RWPE2 (cell line): ENCODE measurements at regions not wholly inside any gene's neighbourhood (a gene's known extent, or its start where the extent isn't known, plus 50 kb on each side); places are given as distances from the start of the nearest gene placed in this dataset.

Experiments
- ATAC-seq: fragments of 200-7000 bp; cut with Tn5 transposase; 3 replicates; pipeline ENCODE4 v1.9.1; 2021; ENCODE audit warnings: low read depth
- DNase-seq: peaks from one replicate; pipeline ENCODE4 v3.0.0-alpha.2; 2020; ENCODE audit warnings: low spot score
- H3K27ac ChIP-seq: fragments of 450-650 bp; 2 replicates; pipeline ENCODE4 v1.5.1; 2017; ENCODE audit warnings: mild to moderate bottlenecking; ENCODE audit not compliant: poor library complexity, severe bottlenecking
- H3K27me3 ChIP-seq: fragments of 250-450 bp; sonication (Bioruptor Pico); 2 replicates; pipeline ENCODE4 v1.5.1; 2021; ENCODE audit warnings: mild to moderate bottlenecking, moderate library complexity; ENCODE audit not compliant: insufficient read depth, poor library complexity, severe bottlenecking
- H3K36me3 ChIP-seq: fragments of 250-450 bp; sonication (Bioruptor Pico); 2 replicates; pipeline ENCODE4 v1.5.1; 2020; ENCODE audit warnings: low read depth, mild to moderate bottlenecking, moderate library complexity
- H3K4me1 ChIP-seq: fragments of 250-450 bp; sonication (Bioruptor Pico); 2 replicates; pipeline ENCODE4 v1.5.1; 2021; ENCODE audit warnings: mild to moderate bottlenecking, moderate library complexity; ENCODE audit not compliant: insufficient read depth, poor library complexity, severe bottlenecking
- H3K4me3 ChIP-seq: fragments of 250-450 bp; sonication (Bioruptor Pico); 2 replicates; pipeline ENCODE4 v1.5.1; 2021; ENCODE audit warnings: mild to moderate bottlenecking, moderate library complexity; ENCODE audit not compliant: severe bottlenecking
- H3K9me3 ChIP-seq: fragments of 250-450 bp; sonication (Bioruptor Pico); 2 replicates; pipeline ENCODE4 v1.5.1; 2021; ENCODE audit warnings: mild to moderate bottlenecking, moderate library complexity; ENCODE audit not compliant: severe bottlenecking
- TF ChIP-seq, protein P1 (sequence below): fragments of 450-650 bp; IDR thresholded peaks from one replicate; pipeline ENCODE4 v1.5.1; 2017; ENCODE audit warnings: mild to moderate bottlenecking, moderate library complexity; ENCODE audit not compliant: poor library complexity, severe bottlenecking

DNA sequence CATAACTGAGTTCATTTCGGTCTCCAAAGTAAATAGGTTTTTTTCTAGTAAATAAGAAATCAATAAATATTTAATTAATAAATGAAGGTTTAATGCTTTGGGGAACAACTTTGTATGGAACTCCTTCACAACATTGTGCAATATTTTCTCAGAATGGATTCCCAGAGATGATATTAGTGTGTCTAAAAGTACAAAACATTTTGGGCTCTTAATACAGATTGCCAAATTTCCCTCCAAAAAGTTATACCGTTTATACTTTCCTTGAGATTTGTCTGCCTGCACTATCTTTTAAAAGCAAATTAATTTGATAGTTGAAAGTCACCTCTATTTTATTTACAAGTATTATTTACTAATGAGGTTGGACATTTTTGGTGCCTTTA is 151.8 kb downstream of the FAM161A start:
- no peak for DNase-seq
- TF ChIP-seq, protein P1, sequence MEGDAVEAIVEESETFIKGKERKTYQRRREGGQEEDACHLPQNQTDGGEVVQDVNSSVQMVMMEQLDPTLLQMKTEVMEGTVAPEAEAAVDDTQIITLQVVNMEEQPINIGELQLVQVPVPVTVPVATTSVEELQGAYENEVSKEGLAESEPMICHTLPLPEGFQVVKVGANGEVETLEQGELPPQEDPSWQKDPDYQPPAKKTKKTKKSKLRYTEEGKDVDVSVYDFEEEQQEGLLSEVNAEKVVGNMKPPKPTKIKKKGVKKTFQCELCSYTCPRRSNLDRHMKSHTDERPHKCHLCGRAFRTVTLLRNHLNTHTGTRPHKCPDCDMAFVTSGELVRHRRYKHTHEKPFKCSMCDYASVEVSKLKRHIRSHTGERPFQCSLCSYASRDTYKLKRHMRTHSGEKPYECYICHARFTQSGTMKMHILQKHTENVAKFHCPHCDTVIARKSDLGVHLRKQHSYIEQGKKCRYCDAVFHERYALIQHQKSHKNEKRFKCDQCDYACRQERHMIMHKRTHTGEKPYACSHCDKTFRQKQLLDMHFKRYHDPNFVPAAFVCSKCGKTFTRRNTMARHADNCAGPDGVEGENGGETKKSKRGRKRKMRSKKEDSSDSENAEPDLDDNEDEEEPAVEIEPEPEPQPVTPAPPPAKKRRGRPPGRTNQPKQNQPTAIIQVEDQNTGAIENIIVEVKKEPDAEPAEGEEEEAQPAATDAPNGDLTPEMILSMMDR = no peak
- Histone ChIP-seq H3K4me1 (no peaks in the 10 kb centered on the region), H3K27me3 (no peaks in the 10 kb centered on the region), H3K27ac (no peak overlapping the region), H3K36me3 (no peaks in the 10 kb centered on the region), H3K4me3 (no peak overlapping the region), H3K9me3 (no peaks in the 10 kb centered on the region)
- no peak for ATAC-seq

DNA sequence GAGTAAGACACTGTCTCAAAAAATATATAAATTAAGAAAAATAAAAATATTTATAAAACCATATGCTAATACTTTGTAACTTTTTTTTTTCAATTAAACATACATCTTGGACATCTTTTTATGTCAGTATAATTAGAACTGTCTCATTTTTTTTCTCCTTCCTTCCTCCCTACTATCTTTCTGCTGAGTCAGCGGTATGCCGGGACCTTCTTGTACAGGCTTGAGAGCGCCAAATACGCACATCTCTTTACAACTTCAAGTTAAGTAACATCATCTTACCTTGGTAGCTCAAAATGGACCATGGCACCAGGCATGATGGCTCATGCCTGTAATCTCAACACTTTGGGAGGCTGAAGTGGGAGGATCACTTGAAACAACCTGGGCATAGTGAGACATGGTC is 153.4 kb downstream of the FAM161A start:
- no peaks in the 10 kb centered on the region for H3K27me3 ChIP-seq
- H3K4me3 ChIP-seq = no peak overlapping the region
- no peaks in the 10 kb centered on the region for H3K36me3 ChIP-seq
- no peak for DNase-seq
- TF ChIP-seq, protein P1 = no peak
- ATAC-seq = no peak
- no peaks in the 10 kb centered on the region for H3K9me3 ChIP-seq
- H3K4me1 ChIP-seq = no peaks in the 10 kb centered on the region
- H3K27ac ChIP-seq = no peak overlapping the region

DNA sequence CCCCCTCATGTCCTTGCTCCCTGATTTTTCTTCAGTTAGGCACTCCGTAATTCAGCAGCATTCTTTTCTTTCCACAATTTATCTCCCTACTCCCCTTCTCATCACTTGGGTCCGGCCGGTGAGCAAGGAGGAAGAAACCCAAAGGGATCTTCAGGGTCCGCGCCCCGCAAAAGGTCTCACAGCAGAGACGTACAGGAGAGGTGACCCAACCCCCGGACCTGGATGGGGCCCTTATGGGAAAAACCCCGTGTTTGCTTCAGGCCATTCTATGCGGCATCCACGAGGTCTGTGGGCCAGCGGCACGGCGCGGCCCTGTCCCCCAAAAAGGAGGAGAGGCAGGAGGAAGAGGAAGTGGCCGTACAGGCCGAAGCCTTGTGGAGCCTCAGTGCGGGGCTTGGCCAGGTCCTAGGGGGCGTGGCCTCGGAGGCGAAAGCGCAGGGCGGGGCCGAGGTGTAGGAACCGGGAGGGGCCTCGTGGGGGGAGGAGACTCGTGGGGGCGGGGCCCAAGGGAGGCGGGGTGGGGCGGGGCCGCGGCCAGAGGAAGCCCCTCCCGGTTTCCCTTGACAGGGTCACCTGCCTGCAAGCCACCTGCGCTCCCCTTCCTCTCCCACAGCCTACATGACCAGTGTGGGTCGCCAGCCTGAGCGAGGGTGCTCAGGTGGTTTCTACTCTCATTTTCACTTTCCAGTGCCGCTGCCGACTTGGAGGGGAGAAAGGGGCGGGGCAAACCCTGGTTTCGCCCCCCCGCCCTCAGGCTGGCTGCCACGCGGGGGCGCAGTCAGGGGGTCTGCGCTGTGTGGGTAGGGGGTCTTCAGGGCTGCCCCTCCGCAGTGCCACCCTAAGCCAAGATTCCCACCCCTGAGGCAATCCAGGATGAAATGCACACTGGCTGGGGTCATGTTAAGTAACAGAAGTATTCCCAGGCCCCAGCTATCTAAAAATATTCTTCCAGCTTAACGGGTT is 156.4 kb upstream of the XPO1 start:
- no peaks in the 10 kb centered on the region for H3K9me3 ChIP-seq
- no peaks in the 10 kb centered on the region for H3K4me1 ChIP-seq
- H3K36me3 ChIP-seq = no peaks in the 10 kb centered on the region
- DNase-seq = peak; percentile 92
- TF ChIP-seq, protein P1 = peak; percentile 60
- peak; percentile 97 for ATAC-seq
- H3K27me3 ChIP-seq = no peaks in the 10 kb centered on the region
- H3K4me3 ChIP-seq = peak overlapping the region; percentile 86
- H3K27ac ChIP-seq = no peak overlapping the region

DNA sequence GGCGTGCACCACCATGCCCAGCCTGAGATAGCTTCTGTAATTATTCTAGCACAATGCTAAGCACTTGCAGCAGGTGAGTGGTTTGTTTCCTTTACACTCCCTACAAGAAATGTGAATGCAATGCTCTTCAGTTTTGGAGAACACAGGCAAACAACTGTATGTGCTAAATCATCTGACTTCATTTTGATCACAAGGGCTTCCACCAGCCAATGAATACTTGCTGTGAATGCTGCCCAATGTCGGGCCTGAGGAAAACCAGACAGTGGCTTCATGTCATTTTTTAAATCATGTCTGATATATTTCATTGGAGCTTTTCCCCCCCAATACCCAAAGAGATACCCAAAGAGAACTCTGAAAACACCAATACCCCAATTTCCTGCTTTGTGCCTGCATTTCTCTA is 155.6 kb upstream of the XPO1 start:
- Histone ChIP-seq H3K36me3 (no peaks in the 10 kb centered on the region), H3K27me3 (no peaks in the 10 kb centered on the region), H3K4me1 (no peaks in the 10 kb centered on the region), H3K27ac (no peak overlapping the region), H3K4me3 (no peak overlapping the region), H3K9me3 (no peaks in the 10 kb centered on the region)
- no peak for ATAC-seq
- TF ChIP-seq, protein P1 = no peak
- DNase-seq = no peak

DNA sequence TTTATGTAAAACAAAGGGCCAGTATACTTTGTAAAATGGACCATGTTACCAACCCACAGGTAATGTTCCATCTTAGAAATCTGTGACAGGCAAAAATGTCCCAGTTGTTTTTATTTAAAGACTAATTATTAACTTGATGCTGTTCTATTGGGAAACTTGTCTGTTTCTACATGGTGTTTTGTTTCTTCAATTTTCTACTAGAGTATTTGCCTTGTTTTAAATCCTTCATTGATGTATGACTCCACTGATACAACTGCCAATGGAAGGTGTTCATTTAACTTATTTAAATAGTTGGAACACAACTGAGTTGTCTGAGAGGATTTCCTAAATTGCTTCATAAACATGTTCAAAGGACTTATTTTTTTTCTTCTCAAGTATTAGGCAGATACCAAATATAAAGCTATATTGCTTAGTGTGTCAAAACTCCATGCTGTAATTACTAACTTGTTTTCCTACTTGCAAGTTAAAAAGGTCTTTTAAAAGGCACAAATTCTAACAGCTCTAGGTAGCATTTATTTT is 152.0 kb upstream of the XPO1 start:
- Histone ChIP-seq H3K27ac (no peak overlapping the region), H3K9me3 (no peaks in the 10 kb centered on the region), H3K4me3 (no peak overlapping the region), H3K27me3 (no peaks in the 10 kb centered on the region), H3K36me3 (no peaks in the 10 kb centered on the region), H3K4me1 (no peaks in the 10 kb centered on the region)
- TF ChIP-seq, protein P1 = no peak
- no peak for DNase-seq
- no peak for ATAC-seq
